HG02852 (cell line): ENCODE measurements at regions not wholly inside any gene's neighbourhood (a gene's known extent, or its start where the extent isn't known, plus 50 kb on each side); places are given as distances from the start of the nearest gene placed in this dataset.

Source experiments
- ATAC-seq: cut with Tn5 transposase; IDR thresholded peaks from one replicate; pipeline ENCODE4 v1.9.1; 2021; ENCODE audit warnings: mild to moderate bottlenecking, moderate library complexity; ENCODE audit not compliant: unreplicated experiment

- ATAC-seq = no peak
Observed at GRCh38 chrX:40325161-40325560, 227.4 kb upstream of the BCOR start.

GRCh38 chrX:40323977-40324376, 226.2 kb upstream of the BCOR start:
- ATAC-seq = no peak

GRCh38 chrX:40320819-40321218, 223.1 kb upstream of the BCOR start:
- no peak for ATAC-seq

GRCh38 chrX:40318801-40319200, 221.0 kb upstream of the BCOR start:
- ATAC-seq = no peak

- no peak for ATAC-seq
Observed at GRCh38 chrX:40318076-40318475, 220.3 kb upstream of the BCOR start.

GRCh38 chrX:40316502-40316901, 218.7 kb upstream of the BCOR start:
- ATAC-seq = no peak

- ATAC-seq = no peak
Observed at GRCh38 chrX:40314070-40314469, 216.3 kb upstream of the BCOR start.

- no peak for ATAC-seq
Observed at GRCh38 chrX:40313269-40313668, 215.5 kb upstream of the BCOR start.

GRCh38 chrX:40310447-40310846, 212.7 kb upstream of the BCOR start:
- ATAC-seq = no peak

- no peak for ATAC-seq
Observed at GRCh38 chrX:40310016-40310415, 212.3 kb upstream of the BCOR start.

- no peak for ATAC-seq
Observed at GRCh38 chrX:40307871-40308270, 210.1 kb upstream of the BCOR start.

- ATAC-seq = no peak
Observed at GRCh38 chrX:40304115-40304514, 206.4 kb upstream of the BCOR start.

- no peak for ATAC-seq
Observed at GRCh38 chrX:40303256-40304077, 205.7 kb upstream of the BCOR start.

GRCh38 chrX:40300286-40300890, 202.6 kb upstream of the BCOR start:
- no peak for ATAC-seq

- ATAC-seq = no peak
Observed at GRCh38 chrX:40299641-40300046, 201.9 kb upstream of the BCOR start.

- ATAC-seq = no peak
Observed at GRCh38 chrX:40298572-40299479, 201.1 kb upstream of the BCOR start.

GRCh38 chrX:40298069-40298468, 200.3 kb upstream of the BCOR start:
- ATAC-seq = no peak

- ATAC-seq = no peak
Observed at GRCh38 chrX:40291553-40291952, 193.8 kb upstream of the BCOR start.

- no peak for ATAC-seq
Observed at GRCh38 chrX:40290517-40290916, 192.8 kb upstream of the BCOR start.

GRCh38 chrX:40285876-40286275, 188.1 kb upstream of the BCOR start:
- ATAC-seq = no peak

- ATAC-seq = no peak
Observed at GRCh38 chrX:40284852-40285251, 187.1 kb upstream of the BCOR start.

GRCh38 chrX:40283981-40284380, 186.2 kb upstream of the BCOR start:
- no peak for ATAC-seq
